Neural cell (in vitro differentiated cells): ENCODE measurements at regions not wholly inside any gene's neighbourhood (a gene's known extent, or its start where the extent isn't known, plus 50 kb on each side); places are given as distances from the start of the nearest gene placed in this dataset.

Experiments used
- H2AFZ ChIP-seq: fragments of 200-600, 300-800 bp; sonication (generic), shearing (Covaris generic); 2 replicates; pipeline ENCODE4 v1.6.0; 2014; ENCODE audit warnings: low read depth, mild to moderate bottlenecking, antibody characterized with exemption, low read length, moderate library complexity
- H3F3A ChIP-seq: fragments of 200-600 bp; shearing (Covaris generic); 2 replicates; pipeline ENCODE4 v1.6.1; 2016; ENCODE audit warnings: mild to moderate bottlenecking, moderate library complexity, mixed read lengths, antibody characterized with exemption, low read length; ENCODE audit not compliant: insufficient read depth, poor library complexity, severe bottlenecking
- H3K27ac ChIP-seq: fragments of 200-600, 300-800 bp; sonication (generic), shearing (Covaris generic); 2 replicates; pipeline ENCODE4 v1.5.1; 2014; ENCODE audit warnings: mild to moderate bottlenecking, low read length, moderate library complexity
- H3K27me3 ChIP-seq: fragments of 300-800, 200-600 bp; sonication (generic), shearing (Covaris generic); 2 replicates; pipeline ENCODE4 v1.6.0; 2014; ENCODE audit warnings: mild to moderate bottlenecking, low read depth, low read length, moderate library complexity; ENCODE audit not compliant: insufficient read depth
- H3K36me3 ChIP-seq: fragments of 300-800, 200-600 bp; sonication (generic), shearing (Covaris generic); 2 replicates; pipeline ENCODE4 v1.5.1; 2014; ENCODE audit warnings: mild to moderate bottlenecking, antibody characterized with exemption, low read length, moderate library complexity; ENCODE audit not compliant: insufficient read depth
- H3K4me2 ChIP-seq: fragments of 300-800, 200-600 bp; sonication (generic), shearing (Covaris generic); 2 replicates; pipeline ENCODE4 v1.6.0; 2014; ENCODE audit warnings: mild to moderate bottlenecking, low read length
- H3K4me3 ChIP-seq: fragments of 300-800, 200-600 bp; sonication (generic), shearing (Covaris generic); 2 replicates; pipeline ENCODE4 v1.5.1; 2014; ENCODE audit warnings: mild to moderate bottlenecking, low read length, moderate library complexity
- H3K79me2 ChIP-seq: fragments of 200-600 bp; shearing (Covaris generic); replicated peaks from 2 replicates; pipeline ENCODE4 v1.6.0; 2014; ENCODE audit warnings: mild to moderate bottlenecking, low read length, moderate library complexity; ENCODE audit not compliant: insufficient read depth
- H3K9ac ChIP-seq: fragments of 300-800, 200-600 bp; sonication (generic), shearing (Covaris generic); 2 replicates; pipeline ENCODE4 v1.6.1; 2016; ENCODE audit warnings: mild to moderate bottlenecking, low read length, mixed read lengths
- H3K9me2 ChIP-seq: fragments of 200-600 bp; shearing (Covaris generic); 2 replicates; pipeline ENCODE4 v1.6.1; 2016; ENCODE audit warnings: mild to moderate bottlenecking, low read length, mixed read lengths; ENCODE audit not compliant: insufficient read depth
- H3K9me3 ChIP-seq: fragments of 200-600, 300-800 bp; sonication (generic), shearing (Covaris generic); 2 replicates; pipeline ENCODE4 v1.6.1; 2016; ENCODE audit warnings: mild to moderate bottlenecking, mixed run types, low read length, moderate library complexity, mixed read lengths
- H4K20me1 ChIP-seq: fragments of 200-600 bp; shearing (Covaris generic); 2 replicates; pipeline ENCODE4 v1.6.1; 2016; ENCODE audit warnings: mild to moderate bottlenecking, mixed run types; ENCODE audit not compliant: insufficient read depth
- CTCF ChIP-seq: fragments of 450-650 bp; IDR thresholded peaks from 2 replicates; pipeline ENCODE4 v1.5.1; 2014; ENCODE audit warnings: antibody characterized with exemption, mild to moderate bottlenecking, moderate library complexity; ENCODE audit not compliant: poor library complexity, severe bottlenecking
- EP300 ChIP-seq: fragments of 450-650 bp; conservative IDR thresholded peaks from 2 replicates; pipeline ENCODE4 v1.6.1; 2014; ENCODE audit warnings: antibody characterized with exemption, mild to moderate bottlenecking, moderate library complexity; ENCODE audit not compliant: poor library complexity, severe bottlenecking
- EZH2 ChIP-seq: fragments of 200-600, 300-800 bp; shearing (Covaris generic), sonication (generic); IDR thresholded peaks from 2 replicates; pipeline ENCODE4 v1.6.1; 2014; ENCODE audit warnings: antibody characterized with exemption, low read length, borderline replicate concordance, mild to moderate bottlenecking; ENCODE audit not compliant: insufficient read depth, poor library complexity, severe bottlenecking
- MXI1 ChIP-seq: fragments of 450-650 bp; conservative IDR thresholded peaks from 2 replicates; pipeline ENCODE4 v1.6.1; 2014; ENCODE audit warnings: antibody characterized with exemption, mild to moderate bottlenecking; ENCODE audit not compliant: poor library complexity, severe bottlenecking
- POLR2AphosphoS5 ChIP-seq: IDR thresholded peaks from 2 replicates; pipeline ENCODE4 v1.6.1; 2012
- RAD21 ChIP-seq: fragments of 450-650 bp; conservative IDR thresholded peaks from 2 replicates; pipeline ENCODE4 v1.6.1; 2014; ENCODE audit warnings: antibody characterized with exemption, mild to moderate bottlenecking, moderate library complexity
- REST ChIP-seq: IDR thresholded peaks from 2 replicates; pipeline ENCODE4 v1.6.1; 2012; ENCODE audit warnings: borderline replicate concordance
- SMC3 ChIP-seq: fragments of 450-650 bp; conservative IDR thresholded peaks from 2 replicates; pipeline ENCODE4 v1.6.1; 2014; ENCODE audit warnings: antibody characterized with exemption, mild to moderate bottlenecking, moderate library complexity; ENCODE audit not compliant: poor library complexity
- TAF1 ChIP-seq: IDR thresholded peaks from 2 replicates; pipeline ENCODE4 v1.6.1; 2012; ENCODE audit warnings: low read depth

- Histone ChIP-seq H3K27ac (no peak overlapping the region), H3K27me3 (no peaks in the 10 kb centered on the region), H3K4me3 (no peak overlapping the region), H2AFZ (no peak overlapping the region), H3F3A (no peaks in the 10 kb centered on the region), H3K9me3 (no peaks in the 10 kb centered on the region), H3K9me2 (no peaks in the 10 kb centered on the region), H4K20me1 (no peaks in the 10 kb centered on the region), H3K36me3 (no peaks in the 10 kb centered on the region), H3K4me2 (no peak overlapping the region), H3K9ac (no peak overlapping the region), H3K79me2 (no peaks in the 10 kb centered on the region)
- no peak for TF ChIP-seq SMC3
Observed at GRCh38 chr5:106522296-106522695, 1148.4 kb downstream of the EFNA5 start.

- H3K9ac ChIP-seq, result no peak overlapping the region
Observed at GRCh38 chr5:106521701-106522100, 1149.0 kb downstream of the EFNA5 start.

More at GRCh38 chr5:106521701-106522100, 1149.0 kb downstream of the EFNA5 start:
- Histone ChIP-seq H3K9me2 (no peaks in the 10 kb centered on the region), H3F3A (no peaks in the 10 kb centered on the region), H2AFZ (no peak overlapping the region), H3K79me2 (no peaks in the 10 kb centered on the region), H3K4me2 (no peak overlapping the region), H3K4me3 (no peak overlapping the region), H4K20me1 (no peaks in the 10 kb centered on the region), H3K27me3 (no peaks in the 10 kb centered on the region), H3K36me3 (no peaks in the 10 kb centered on the region), H3K9me3 (no peaks in the 10 kb centered on the region), H3K27ac (no peak overlapping the region)
- TF ChIP-seq SMC3 (no peak), TAF1 (no peak), EZH2 (no peak), EP300 (no peak), CTCF (no peak), RAD21 (no peak), POLR2AphosphoS5 (no peak), MXI1 (no peak), REST (no peak)
